Endothelial cell of umbilical vein (primary cell): ENCODE measurements at regions not wholly inside any gene's neighbourhood (a gene's known extent, or its start where the extent isn't known, plus 50 kb on each side); places are given as distances from the start of the nearest gene placed in this dataset.

Source experiments
- CTCF ChIP-seq, 2 donors: IDR thresholded peaks; 1 replicate in 1 of 2; 2 replicates in 1 of 2; pipeline ENCODE4 v1.5.1; 2011; ENCODE audit warnings: low read length in 2 of 2, mild to moderate bottlenecking in 2 of 2, moderate library complexity in 2 of 2, control low read depth in 1 of 2, inconsistent platforms in 1 of 2, low read depth in 1 of 2; ENCODE audit not compliant: insufficient read depth in 1 of 2; ENCODE audit errors: extremely low read depth in 1 of 2
- GATA2 ChIP-seq: IDR thresholded peaks from 2 replicates; pipeline ENCODE4 v1.7.0; 2011; ENCODE audit warnings: low read depth, mild to moderate bottlenecking, moderate library complexity, mixed read lengths, low read length; ENCODE audit not compliant: insufficient read length, insufficient read depth
- JUN ChIP-seq: IDR thresholded peaks from 2 replicates; pipeline ENCODE4 v1.6.1; 2011; ENCODE audit warnings: borderline replicate concordance, low read depth; ENCODE audit not compliant: insufficient read length, insufficient read depth
- MAX ChIP-seq: IDR thresholded peaks from 2 replicates; pipeline ENCODE4 v1.6.1; 2011; ENCODE audit not compliant: insufficient read depth, insufficient read length
- POLR2A ChIP-seq: IDR thresholded peaks from 2 replicates; pipeline ENCODE4 v1.6.1; 2012; ENCODE audit warnings: low read depth, mild to moderate bottlenecking, control low read depth, low read length
- POLR2AphosphoS5 ChIP-seq: IDR thresholded peaks from 2 replicates; pipeline ENCODE4 v1.6.1; 2012; ENCODE audit warnings: low read depth, mild to moderate bottlenecking, control low read depth, low read length, moderate library complexity; ENCODE audit not compliant: insufficient read depth

GRCh38 chr1:108049178-108049819, 84.3 kb upstream of the VAV3 start:
- TF ChIP-seq POLR2A, result no peak
- TF ChIP-seq CTCF (IDR thresholded peaks at IDR 0.05; ENCODE audit: extremely low read depth in 1 of 2, insufficient read depth in 1 of 2, low read depth in 1 of 2, low read length in 2 of 2), result peak in 1 of 2 donors; percentile 27
- TF ChIP-seq GATA2, result no peak
- TF ChIP-seq MAX, result no peak
- TF ChIP-seq POLR2AphosphoS5, result no peak
- no peak for TF ChIP-seq JUN
